GM23338 (cell line): ENCODE measurements at regions not wholly inside any gene's neighbourhood (a gene's known extent, or its start where the extent isn't known, plus 50 kb on each side); places are given as distances from the start of the nearest gene placed in this dataset.

Experiments used
- ATAC-seq: fragments of 200-7000 bp; cut with Tn5 transposase; 3 replicates; pipeline ENCODE4 v1.9.1; 2020
- DNase-seq: peaks from one replicate; pipeline ENCODE4 v3.0.0-alpha.2; 2015; ENCODE audit warnings: low spot score
- H2AFZ ChIP-seq: fragments of 200-600 bp; sonication (generic); 2 replicates; pipeline ENCODE4 v1.8.0; 2016; ENCODE audit warnings: antibody characterized with exemption, mild to moderate bottlenecking, moderate library complexity
- H3F3A ChIP-seq: fragments of 200-600 bp; sonication (generic); replicated peaks from 2 replicates; pipeline ENCODE4 v1.8.0; 2017; ENCODE audit warnings: antibody characterized with exemption, mixed run types, low read depth
- H3K27ac ChIP-seq: fragments of 200-600 bp; sonication (generic); 2 replicates; pipeline ENCODE4 v1.6.1; 2016; ENCODE audit warnings: low read depth
- H3K27me3 ChIP-seq: fragments of 200-600 bp; sonication (generic); 2 replicates; pipeline ENCODE4 v1.8.0; 2016; ENCODE audit warnings: mild to moderate bottlenecking, mixed run types, moderate library complexity; ENCODE audit not compliant: insufficient read depth
- H3K36me3 ChIP-seq: fragments of 200-600 bp; sonication (generic); 2 replicates; pipeline ENCODE4 v1.8.0; 2016; ENCODE audit warnings: mild to moderate bottlenecking; ENCODE audit not compliant: insufficient read depth
- H3K4me1 ChIP-seq: fragments of 200-600 bp; sonication (generic); 2 replicates; pipeline ENCODE4 v1.8.0; 2016; ENCODE audit warnings: mild to moderate bottlenecking, moderate library complexity; ENCODE audit not compliant: insufficient read depth
- H3K4me2 ChIP-seq: fragments of 200-600 bp; sonication (generic); 2 replicates; pipeline ENCODE4 v1.7.1; 2017; ENCODE audit warnings: mixed run types
- H3K4me3 ChIP-seq: fragments of 200-600 bp; sonication (generic); 2 replicates; pipeline ENCODE4 v1.6.1; 2016; ENCODE audit warnings: mixed run types
- H3K79me2 ChIP-seq: fragments of 200-600 bp; sonication (generic); replicated peaks from 2 replicates; pipeline ENCODE4 v1.8.0; 2017; ENCODE audit warnings: mild to moderate bottlenecking; ENCODE audit not compliant: insufficient read depth
- H3K9me2 ChIP-seq: fragments of 200-600 bp; sonication (generic); 2 replicates; pipeline ENCODE4 v1.8.0; 2017; ENCODE audit not compliant: insufficient read depth
- H4K20me1 ChIP-seq: fragments of 200-600 bp; sonication (generic); replicated peaks from 2 replicates; pipeline ENCODE4 v1.8.0; 2017; ENCODE audit warnings: mild to moderate bottlenecking; ENCODE audit not compliant: insufficient read depth
- H3K27ac Mint-ChIP-seq: 2 replicates; pipeline ENCODE4 v1.8.0; 2020; ENCODE audit warnings: inconsistent platforms, mild to moderate bottlenecking, moderate library complexity, mixed read lengths
- H3K27me3 Mint-ChIP-seq: 3 replicates; pipeline ENCODE4 v1.8.0; 2022; ENCODE audit warnings: low read depth, mild to moderate bottlenecking, moderate library complexity, mixed read lengths, inconsistent platforms; ENCODE audit not compliant: insufficient read depth, poor library complexity
- H3K36me3 Mint-ChIP-seq: 3 replicates; pipeline ENCODE4 v1.8.0; 2021; ENCODE audit warnings: low read depth, mild to moderate bottlenecking, inconsistent platforms, moderate library complexity, mixed read lengths
- H3K4me1 Mint-ChIP-seq: 3 replicates; pipeline ENCODE4 v1.8.0; 2020; ENCODE audit warnings: mild to moderate bottlenecking, inconsistent platforms, mixed read lengths
- H3K4me3 Mint-ChIP-seq: 3 replicates; pipeline ENCODE4 v1.8.0; 2021; ENCODE audit warnings: moderate library complexity, mild to moderate bottlenecking, inconsistent platforms, mixed read lengths
- H3K9me3 Mint-ChIP-seq: 3 replicates; pipeline ENCODE4 v1.8.0; 2020; ENCODE audit warnings: moderate library complexity, mild to moderate bottlenecking, inconsistent platforms, mixed read lengths
- JUNB ChIP-seq: IDR thresholded peaks from one replicate; pipeline ENCODE4 v1.6.1; 2016; ENCODE audit warnings: antibody characterized with exemption; ENCODE audit not compliant: unreplicated experiment
- NANOG ChIP-seq: IDR thresholded peaks from 2 replicates; pipeline ENCODE4 v1.6.1; 2016; ENCODE audit warnings: antibody characterized with exemption, borderline replicate concordance
- POLR2AphosphoS5 ChIP-seq: IDR thresholded peaks from 2 replicates; pipeline ENCODE4 v1.6.1; 2016; ENCODE audit warnings: antibody characterized with exemption, low read depth
- ZNF114 ChIP-seq: fragments of 250-450 bp; sonication (Bioruptor Pico); IDR thresholded peaks from 2 replicates; pipeline ENCODE4 v1.5.0; 2020; ENCODE audit warnings: mild to moderate bottlenecking, moderate library complexity
- ZNF331 ChIP-seq: fragments of 250-450 bp; sonication (Bioruptor Pico); IDR thresholded peaks from 2 replicates; pipeline ENCODE4 v1.5.0; 2020; ENCODE audit warnings: low read depth, mild to moderate bottlenecking, moderate library complexity
- TF ChIP-seq, protein P1 (sequence below), 2 experiments: fragments of 200-600 bp in 1 of 2; sonication (generic) in 1 of 2; conservative IDR thresholded peaks; 2 replicates each; pipeline versions ENCODE4 v1.5.1 to v1.6.1; 2016 to 2017; ENCODE audit warnings: antibody characterized with exemption in 2 of 2, low read depth in 2 of 2, mild to moderate bottlenecking in 2 of 2, moderate library complexity in 1 of 2
- TF ChIP-seq, protein P2 (sequence below): IDR thresholded peaks from one replicate; pipeline ENCODE4 v1.6.1; 2018; ENCODE audit warnings: antibody characterized with exemption; ENCODE audit not compliant: unreplicated experiment
- TF ChIP-seq, protein P3 (sequence below): fragments of 250-450 bp; sonication (Bioruptor Pico); IDR thresholded peaks from 2 replicates; pipeline ENCODE4 v1.5.0; 2020; ENCODE audit warnings: mild to moderate bottlenecking, moderate library complexity

DNA sequence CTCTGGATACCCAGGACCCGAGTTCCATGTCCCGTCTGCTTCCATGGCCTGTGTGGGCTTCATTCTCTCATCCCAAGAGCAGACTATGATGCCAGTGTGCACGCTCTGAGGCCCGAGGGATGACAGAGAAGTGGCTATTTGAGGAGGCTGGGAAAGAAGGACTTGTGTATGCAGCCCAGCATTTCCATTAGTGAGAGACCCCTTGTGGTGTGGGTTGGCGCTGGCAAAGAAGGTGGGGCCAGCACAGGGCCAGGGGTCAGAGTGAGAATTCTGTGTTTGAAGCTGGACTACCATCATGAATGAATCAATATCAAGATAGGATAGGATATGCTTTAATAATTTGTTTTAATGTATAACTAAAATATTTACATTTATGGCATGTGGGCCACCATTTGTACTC, 200.8 kb downstream of the HIPK3 start:
- no peak for ATAC-seq
- Histone ChIP-seq H3K4me3 (no peak overlapping the region), H4K20me1 (no peaks in the 10 kb centered on the region), H2AFZ (no peak overlapping the region), H3K79me2 (no peaks in the 10 kb centered on the region), H3K36me3 (no peaks in the 10 kb centered on the region), H3K27me3 (no peaks in the 10 kb centered on the region), H3K27ac (no peak overlapping the region), H3K4me1 (no peaks in the 10 kb centered on the region), H3K9me2 (no peaks in the 10 kb centered on the region), H3F3A (no peaks in the 10 kb centered on the region), H3K4me2 (no peak overlapping the region)
- no peak for DNase-seq
- Mint-ChIP-seq H3K27me3 (peaks cover 2% of the 10 kb centered on the region), H3K9me3 (no peaks in the 10 kb centered on the region), H3K36me3 (no peaks in the 10 kb centered on the region), H3K4me1 (no peaks in the 10 kb centered on the region), H3K4me3 (no peak overlapping the region), H3K27ac (no peak overlapping the region)
- TF ChIP-seq, protein P1, sequence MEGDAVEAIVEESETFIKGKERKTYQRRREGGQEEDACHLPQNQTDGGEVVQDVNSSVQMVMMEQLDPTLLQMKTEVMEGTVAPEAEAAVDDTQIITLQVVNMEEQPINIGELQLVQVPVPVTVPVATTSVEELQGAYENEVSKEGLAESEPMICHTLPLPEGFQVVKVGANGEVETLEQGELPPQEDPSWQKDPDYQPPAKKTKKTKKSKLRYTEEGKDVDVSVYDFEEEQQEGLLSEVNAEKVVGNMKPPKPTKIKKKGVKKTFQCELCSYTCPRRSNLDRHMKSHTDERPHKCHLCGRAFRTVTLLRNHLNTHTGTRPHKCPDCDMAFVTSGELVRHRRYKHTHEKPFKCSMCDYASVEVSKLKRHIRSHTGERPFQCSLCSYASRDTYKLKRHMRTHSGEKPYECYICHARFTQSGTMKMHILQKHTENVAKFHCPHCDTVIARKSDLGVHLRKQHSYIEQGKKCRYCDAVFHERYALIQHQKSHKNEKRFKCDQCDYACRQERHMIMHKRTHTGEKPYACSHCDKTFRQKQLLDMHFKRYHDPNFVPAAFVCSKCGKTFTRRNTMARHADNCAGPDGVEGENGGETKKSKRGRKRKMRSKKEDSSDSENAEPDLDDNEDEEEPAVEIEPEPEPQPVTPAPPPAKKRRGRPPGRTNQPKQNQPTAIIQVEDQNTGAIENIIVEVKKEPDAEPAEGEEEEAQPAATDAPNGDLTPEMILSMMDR (conservative IDR thresholded peaks at IDR 0.05; ENCODE audit: low read depth in 2 of 2) = peak; percentile 8 to 38; a peak in 2 of 4 replicates
- TF ChIP-seq NANOG = no peak

- no peaks in the 10 kb centered on the region for H3K9me3 Mint-ChIP-seq
- no peak overlapping the region for H3K4me3 ChIP-seq
- no peak overlapping the region for H3K27ac Mint-ChIP-seq
- H3K9me2 ChIP-seq = no peaks in the 10 kb centered on the region
- peaks cover 2% of the 10 kb centered on the region for H3K27me3 Mint-ChIP-seq
- H3K36me3 ChIP-seq = no peaks in the 10 kb centered on the region
- no peaks in the 10 kb centered on the region for H4K20me1 ChIP-seq
- H3K27me3 ChIP-seq = no peaks in the 10 kb centered on the region
- no peak overlapping the region for H2AFZ ChIP-seq
- H3K4me1 Mint-ChIP-seq = no peaks in the 10 kb centered on the region
- H3K4me3 Mint-ChIP-seq = no peak overlapping the region
- H3K36me3 Mint-ChIP-seq = no peaks in the 10 kb centered on the region
- H3K4me2 ChIP-seq = no peak overlapping the region
- no peaks in the 10 kb centered on the region for H3K79me2 ChIP-seq
- H3K27ac ChIP-seq = no peak overlapping the region
- H3F3A ChIP-seq = no peaks in the 10 kb centered on the region
- H3K4me1 ChIP-seq = no peaks in the 10 kb centered on the region
- ATAC-seq (no peak), DNase-seq (no peak)
- TF ChIP-seq, protein P2, sequence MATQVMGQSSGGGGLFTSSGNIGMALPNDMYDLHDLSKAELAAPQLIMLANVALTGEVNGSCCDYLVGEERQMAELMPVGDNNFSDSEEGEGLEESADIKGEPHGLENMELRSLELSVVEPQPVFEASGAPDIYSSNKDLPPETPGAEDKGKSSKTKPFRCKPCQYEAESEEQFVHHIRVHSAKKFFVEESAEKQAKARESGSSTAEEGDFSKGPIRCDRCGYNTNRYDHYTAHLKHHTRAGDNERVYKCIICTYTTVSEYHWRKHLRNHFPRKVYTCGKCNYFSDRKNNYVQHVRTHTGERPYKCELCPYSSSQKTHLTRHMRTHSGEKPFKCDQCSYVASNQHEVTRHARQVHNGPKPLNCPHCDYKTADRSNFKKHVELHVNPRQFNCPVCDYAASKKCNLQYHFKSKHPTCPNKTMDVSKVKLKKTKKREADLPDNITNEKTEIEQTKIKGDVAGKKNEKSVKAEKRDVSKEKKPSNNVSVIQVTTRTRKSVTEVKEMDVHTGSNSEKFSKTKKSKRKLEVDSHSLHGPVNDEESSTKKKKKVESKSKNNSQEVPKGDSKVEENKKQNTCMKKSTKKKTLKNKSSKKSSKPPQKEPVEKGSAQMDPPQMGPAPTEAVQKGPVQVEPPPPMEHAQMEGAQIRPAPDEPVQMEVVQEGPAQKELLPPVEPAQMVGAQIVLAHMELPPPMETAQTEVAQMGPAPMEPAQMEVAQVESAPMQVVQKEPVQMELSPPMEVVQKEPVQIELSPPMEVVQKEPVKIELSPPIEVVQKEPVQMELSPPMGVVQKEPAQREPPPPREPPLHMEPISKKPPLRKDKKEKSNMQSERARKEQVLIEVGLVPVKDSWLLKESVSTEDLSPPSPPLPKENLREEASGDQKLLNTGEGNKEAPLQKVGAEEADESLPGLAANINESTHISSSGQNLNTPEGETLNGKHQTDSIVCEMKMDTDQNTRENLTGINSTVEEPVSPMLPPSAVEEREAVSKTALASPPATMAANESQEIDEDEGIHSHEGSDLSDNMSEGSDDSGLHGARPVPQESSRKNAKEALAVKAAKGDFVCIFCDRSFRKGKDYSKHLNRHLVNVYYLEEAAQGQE = no peak
- TF ChIP-seq ZNF331 (CRISPR knock-in tag) = no peak
- TF ChIP-seq ZNF114 = no peak
- TF ChIP-seq JUNB = no peak
- no peak for TF ChIP-seq POLR2AphosphoS5
- TF ChIP-seq, protein P1 (conservative IDR thresholded peaks at IDR 0.05; ENCODE audit: low read depth in 2 of 2) = no peak
- TF ChIP-seq, protein P3, sequence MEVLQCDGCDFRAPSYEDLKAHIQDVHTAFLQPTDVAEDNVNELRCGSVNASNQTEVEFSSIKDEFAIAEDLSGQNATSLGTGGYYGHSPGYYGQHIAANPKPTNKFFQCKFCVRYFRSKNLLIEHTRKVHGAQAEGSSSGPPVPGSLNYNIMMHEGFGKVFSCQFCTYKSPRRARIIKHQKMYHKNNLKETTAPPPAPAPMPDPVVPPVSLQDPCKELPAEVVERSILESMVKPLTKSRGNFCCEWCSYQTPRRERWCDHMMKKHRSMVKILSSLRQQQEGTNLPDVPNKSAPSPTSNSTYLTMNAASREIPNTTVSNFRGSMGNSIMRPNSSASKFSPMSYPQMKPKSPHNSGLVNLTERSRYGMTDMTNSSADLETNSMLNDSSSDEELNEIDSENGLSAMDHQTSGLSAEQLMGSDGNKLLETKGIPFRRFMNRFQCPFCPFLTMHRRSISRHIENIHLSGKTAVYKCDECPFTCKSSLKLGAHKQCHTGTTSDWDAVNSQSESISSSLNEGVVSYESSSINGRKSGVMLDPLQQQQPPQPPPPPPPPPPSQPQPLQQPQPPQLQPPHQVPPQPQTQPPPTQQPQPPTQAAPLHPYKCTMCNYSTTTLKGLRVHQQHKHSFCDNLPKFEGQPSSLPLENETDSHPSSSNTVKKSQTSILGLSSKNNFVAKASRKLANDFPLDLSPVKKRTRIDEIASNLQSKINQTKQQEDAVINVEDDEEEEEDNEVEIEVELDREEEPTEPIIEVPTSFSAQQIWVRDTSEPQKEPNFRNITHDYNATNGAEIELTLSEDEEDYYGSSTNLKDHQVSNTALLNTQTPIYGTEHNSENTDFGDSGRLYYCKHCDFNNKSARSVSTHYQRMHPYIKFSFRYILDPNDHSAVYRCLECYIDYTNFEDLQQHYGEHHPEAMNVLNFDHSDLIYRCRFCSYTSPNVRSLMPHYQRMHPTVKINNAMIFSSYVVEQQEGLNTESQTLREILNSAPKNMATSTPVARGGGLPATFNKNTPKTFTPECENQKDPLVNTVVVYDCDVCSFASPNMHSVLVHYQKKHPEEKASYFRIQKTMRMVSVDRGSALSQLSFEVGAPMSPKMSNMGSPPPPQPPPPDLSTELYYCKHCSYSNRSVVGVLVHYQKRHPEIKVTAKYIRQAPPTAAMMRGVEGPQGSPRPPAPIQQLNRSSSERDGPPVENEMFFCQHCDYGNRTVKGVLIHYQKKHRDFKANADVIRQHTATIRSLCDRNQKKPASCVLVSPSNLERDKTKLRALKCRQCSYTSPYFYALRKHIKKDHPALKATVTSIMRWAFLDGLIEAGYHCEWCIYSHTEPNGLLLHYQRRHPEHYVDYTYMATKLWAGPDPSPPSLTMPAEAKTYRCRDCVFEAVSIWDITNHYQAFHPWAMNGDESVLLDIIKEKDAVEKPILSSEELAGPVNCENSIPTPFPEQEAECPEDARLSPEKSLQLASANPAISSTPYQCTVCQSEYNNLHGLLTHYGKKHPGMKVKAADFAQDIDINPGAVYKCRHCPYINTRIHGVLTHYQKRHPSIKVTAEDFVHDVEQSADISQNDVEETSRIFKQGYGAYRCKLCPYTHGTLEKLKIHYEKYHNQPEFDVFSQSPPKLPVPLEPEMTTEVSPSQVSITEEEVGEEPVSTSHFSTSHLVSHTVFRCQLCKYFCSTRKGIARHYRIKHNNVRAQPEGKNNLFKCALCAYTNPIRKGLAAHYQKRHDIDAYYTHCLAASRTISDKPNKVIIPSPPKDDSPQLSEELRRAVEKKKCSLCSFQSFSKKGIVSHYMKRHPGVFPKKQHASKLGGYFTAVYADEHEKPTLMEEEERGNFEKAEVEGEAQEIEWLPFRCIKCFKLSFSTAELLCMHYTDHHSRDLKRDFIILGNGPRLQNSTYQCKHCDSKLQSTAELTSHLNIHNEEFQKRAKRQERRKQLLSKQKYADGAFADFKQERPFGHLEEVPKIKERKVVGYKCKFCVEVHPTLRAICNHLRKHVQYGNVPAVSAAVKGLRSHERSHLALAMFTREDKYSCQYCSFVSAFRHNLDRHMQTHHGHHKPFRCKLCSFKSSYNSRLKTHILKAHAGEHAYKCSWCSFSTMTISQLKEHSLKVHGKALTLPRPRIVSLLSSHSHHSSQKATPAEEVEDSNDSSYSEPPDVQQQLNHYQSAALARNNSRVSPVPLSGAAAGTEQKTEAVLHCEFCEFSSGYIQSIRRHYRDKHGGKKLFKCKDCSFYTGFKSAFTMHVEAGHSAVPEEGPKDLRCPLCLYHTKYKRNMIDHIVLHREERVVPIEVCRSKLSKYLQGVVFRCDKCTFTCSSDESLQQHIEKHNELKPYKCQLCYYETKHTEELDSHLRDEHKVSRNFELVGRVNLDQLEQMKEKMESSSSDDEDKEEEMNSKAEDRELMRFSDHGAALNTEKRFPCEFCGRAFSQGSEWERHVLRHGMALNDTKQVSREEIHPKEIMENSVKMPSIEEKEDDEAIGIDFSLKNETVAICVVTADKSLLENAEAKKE = no peak
Observed at GRCh38 chr11:33455867-33456463, 198.8 kb downstream of the HIPK3 start.
